HG02981 (cell line): ENCODE measurements at regions not wholly inside any gene's neighbourhood (a gene's known extent, or its start where the extent isn't known, plus 50 kb on each side); places are given as distances from the start of the nearest gene placed in this dataset.
"Not testable (repeated sequence)": the region's sequence is repeated elsewhere in the genome, so short reads cannot be mapped to it uniquely, and the experiment has no call there.

Experiments used
- ATAC-seq: cut with Tn5 transposase; IDR thresholded peaks from one replicate; pipeline ENCODE4 v1.9.1; 2021; ENCODE audit warnings: mild to moderate bottlenecking, moderate library complexity; ENCODE audit not compliant: unreplicated experiment

DNA sequence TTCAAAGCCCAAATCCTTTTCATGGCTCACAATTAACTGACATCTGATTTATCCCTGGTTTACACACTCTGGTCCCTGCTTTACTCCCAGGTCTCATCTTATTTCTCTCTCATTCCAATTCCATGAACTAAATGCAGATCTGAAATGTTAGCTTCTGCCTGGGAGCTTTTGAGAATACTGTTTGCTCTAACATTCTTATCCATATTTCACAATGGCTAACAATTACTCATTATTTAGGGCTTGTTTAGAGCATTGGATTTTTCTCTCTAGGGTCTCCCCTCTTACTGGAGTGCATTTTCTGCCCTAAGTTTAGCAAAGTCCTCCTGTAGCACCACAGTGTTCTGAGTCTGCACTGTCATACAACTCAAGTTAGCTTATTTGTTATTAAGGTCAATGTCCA is 121.5 kb upstream of the HCRTR2 start:
- no peak for ATAC-seq

DNA sequence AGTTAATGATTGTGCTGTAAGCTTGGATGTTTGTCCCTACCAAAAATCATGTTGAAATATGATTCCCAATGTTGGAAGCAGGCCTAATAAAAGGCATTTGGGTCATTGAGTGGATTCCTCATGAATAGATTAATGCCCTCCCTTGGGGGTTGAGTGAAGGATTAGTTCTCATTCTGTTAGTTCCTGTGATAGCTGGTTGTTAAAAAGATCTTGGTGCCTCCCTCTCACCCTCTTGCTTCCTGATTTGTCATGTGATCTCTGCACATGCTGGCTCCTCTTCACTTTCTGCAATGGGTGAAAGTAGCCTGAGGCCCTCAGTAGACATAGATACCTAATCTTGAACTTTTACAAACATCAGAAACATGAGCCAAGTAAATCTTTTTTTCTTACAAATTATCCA is 115.6 kb upstream of the HCRTR2 start:
- no peak for ATAC-seq

DNA sequence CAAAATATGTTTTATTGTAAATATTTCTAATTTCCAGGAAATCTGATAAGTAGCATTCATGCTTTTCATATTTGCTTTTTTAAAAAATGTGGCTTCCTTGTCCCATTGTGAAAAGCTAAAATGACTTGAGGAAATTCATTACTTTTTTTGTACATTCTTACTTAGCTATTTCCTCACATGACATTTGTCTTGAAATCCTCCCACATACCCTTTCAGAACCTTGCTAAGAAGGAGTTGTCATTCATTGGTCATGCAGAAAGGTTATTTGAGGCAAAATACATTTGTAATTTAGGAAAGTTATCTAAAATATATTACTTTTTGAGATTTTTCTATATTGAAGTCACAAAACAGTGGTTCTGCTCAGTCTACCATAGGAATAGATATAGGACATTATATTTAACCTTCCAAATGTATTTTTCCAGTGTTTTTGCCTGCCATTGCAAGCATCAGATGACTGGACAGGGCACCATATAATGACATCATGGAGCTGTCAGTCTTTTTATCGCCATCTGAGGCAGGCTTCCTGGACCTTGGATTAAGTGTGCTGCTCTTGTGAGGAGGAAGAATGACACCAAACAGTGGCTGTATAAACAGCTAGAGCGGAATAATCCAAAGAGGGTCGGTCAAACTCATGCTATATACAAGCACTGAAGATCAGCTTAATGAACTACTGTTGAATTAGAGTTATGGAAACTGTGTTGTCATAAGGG is 109.4 kb upstream of the HCRTR2 start:
- ATAC-seq = no peak

DNA sequence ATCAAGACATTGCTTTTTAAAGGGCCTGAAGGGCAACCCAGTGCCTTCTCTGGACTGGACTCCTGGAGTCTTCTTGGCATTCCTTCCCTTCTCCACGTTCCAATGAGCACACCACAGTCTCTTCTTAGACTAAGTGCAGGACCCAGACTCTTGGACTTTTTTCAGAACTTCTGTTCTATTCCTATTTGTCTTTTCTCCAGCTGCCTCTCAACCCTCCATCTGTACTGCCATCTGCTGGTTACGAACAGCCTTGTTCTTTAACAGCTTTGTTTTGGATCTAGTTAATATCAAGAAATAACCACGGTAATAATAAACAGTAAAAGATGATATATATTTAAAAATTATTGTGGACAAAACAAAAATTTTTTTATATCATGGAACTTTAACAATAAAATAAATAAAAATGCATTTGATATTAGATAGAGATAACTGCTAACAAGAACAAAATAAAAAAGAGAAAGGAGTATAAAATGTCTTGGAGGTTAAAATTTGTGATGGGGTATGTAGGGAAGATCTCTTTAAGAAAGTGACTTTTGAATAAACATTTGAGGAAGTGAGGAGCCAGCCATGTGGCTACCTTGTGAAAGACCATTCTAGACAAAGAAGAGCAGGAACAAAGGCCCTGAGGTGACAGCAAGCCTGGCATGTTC is 105.1 kb upstream of the HCRTR2 start:
- peak; percentile 57 for ATAC-seq

DNA sequence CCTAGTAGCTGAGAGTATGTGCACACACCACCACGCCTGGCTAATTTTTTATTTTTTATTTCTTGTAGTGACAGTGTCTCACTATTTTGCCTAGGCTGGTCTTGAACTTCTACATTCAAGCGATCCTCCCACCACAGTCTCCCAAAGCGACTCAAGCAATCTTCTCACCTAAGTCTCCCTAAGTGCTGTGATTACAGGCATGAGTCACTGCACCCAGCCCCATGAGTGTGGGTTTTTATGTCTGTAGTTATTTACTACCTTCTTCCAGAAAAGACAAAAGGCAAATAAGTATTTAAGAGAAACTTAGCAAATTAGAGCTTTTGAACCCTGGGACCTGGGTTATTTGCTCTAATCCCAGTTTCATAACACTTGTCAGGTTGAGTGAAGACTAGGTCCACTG is 92.3 kb upstream of the HCRTR2 start:
- no peak for ATAC-seq

DNA sequence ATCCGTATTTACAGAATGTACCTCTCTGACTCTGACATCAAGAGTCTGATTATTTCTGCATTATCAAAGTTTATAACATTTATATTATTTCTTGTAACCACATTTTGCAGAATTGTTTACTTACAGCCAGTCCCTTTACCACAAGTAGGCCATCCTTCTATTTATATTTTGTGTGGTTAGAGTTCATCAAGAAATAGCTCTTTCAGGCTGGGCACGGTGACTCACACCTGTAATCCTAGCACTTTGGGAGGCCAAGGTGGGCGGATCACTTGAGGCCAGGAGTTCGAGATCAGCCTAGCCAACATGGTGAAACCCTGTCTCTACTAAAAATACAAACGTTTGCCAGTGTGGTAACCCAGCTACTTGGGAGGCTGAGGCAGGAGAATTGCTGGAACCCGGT is 86.3 kb upstream of the HCRTR2 start:
- not testable (repeated sequence) for ATAC-seq

DNA sequence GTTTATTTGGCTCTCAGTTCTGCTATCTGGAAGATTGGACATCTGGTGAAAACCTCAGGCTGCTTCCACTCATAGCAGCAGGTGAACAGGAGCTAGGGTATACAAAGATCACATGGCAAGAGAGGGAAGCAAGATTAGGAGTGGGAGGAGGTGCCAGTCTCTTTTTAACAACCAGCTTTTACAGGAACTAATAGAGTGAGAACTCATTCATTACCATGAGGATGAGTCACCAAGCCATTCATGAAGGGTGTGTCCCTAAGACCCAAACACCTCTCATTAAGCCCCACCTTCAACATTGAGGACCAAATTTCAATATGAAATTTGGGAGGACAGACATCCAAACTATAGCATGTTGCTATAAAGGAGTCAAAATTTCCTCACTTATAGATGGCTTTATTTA is 85.4 kb upstream of the HCRTR2 start:
- ATAC-seq = no peak

DNA sequence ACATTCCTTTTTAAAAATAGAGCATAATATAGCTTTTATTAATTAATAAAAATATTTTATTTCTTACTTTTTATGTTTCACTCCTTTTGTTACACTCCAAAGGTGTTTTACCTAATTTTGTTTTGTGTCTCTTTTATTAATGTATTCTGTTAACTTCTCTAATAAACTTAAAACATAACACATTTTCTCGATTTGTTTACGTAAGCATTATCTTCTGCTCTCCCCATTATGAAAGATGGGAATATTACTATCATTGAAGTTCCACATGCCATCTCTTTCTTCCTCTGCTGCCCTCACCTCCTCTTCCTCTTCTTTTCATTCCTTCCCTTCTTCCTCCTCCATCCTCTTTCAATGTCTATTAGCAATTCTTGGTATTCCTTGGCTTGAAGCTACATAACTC is 85.0 kb upstream of the HCRTR2 start:
- ATAC-seq = no peak

DNA sequence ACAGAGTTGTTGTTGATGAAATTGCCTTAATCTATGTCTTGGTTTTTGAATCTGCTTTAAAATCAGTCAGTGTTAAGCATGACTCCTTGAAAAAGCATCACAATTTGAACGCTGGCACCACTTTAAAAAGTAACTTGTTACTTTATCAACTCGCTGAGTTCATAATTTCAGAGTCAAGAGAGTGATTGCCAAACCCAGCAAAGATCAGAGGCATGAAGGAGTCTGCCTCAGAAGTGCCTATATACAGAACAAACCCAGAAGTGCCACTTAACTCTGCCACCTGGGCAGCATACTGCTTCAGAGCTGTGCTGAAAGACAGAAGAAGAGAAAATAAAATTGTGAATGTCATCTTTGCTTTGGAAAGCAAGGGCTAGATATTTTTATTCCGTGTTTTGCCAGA is 73.6 kb upstream of the HCRTR2 start:
- ATAC-seq = no peak

DNA sequence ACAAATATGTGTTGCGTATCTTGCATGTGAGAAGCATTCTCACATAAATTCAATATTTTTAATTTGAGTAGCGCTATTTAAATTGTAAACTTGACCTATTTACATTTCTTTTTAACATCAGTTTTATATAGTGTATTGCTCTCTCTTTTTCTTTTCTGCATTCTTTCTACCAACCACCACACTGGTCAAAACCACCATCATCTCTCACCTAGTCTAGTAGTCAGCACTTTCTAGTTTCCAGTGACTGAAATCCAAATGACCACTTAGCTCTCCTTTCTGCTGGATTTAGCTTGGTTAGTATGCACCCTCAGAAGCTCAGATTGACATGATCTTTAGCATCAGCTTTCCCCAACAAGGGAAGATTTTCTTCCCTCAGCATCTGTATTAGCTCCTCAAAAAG is 73.2 kb upstream of the HCRTR2 start:
- no peak for ATAC-seq

DNA sequence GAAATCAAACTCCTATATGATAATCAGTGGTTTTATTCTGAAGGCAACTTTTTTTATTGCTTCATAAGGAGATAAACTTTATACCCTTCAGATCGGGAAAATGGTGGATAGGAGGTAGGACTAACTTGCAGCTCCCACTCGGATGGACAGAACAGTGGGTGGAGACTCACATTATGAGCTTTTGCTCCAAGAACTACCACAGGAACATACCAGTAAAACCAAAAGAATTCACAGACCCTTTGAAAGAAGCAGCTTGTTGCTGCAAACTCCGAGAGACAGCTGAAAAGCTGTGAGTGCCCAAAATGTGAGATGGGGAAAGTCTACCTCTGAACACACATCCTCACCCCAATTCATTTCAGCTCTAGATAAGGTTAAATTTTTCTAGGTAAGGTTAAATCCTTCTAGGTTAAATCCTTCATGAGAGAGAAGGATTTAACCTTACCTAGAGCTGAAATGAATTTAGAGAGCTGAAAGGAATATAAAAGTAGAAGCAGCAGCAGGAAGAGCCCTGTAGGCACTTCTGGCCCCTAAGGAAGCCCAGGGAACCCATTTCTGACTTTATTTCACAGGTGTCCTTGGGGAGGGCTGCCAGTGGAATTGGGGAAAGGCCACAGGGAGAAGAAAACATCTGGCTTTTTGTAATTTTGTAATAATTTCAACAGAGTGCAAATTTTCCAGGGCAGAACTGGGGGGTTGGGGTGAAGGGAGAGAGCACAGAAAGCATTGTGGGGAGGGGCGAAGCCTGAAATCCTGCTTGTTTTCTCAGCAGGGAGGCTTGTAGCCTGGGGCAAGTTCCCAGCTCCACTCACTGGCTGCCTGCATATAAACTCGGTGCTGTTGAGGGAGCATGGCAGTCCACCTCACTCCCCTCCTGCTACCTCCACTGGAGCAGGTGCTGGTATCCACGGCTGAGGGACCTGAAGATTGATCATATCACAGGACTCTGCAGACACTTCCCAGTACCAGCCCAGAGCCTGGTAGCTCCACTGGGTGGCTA is 65.9 kb upstream of the HCRTR2 start:
- ATAC-seq = no peak

DNA sequence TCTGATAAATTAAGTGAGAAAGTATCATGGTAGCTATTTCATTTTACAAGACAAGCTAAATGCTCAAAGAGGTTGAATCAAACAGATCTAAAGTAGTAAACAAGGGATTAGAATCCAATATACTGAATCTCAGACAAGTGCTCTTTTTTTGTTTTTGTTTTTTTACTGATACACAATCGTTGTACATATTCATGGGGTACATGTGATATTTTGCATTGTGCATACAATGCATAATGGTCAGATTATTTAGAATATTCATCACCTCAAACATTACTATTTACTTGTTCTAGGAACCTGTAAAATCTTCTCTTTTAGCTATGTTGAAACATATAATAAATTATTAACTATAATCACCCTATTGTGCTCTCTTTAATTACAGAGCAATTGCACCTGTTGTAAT is 57.0 kb upstream of the HCRTR2 start:
- no peak for ATAC-seq

DNA sequence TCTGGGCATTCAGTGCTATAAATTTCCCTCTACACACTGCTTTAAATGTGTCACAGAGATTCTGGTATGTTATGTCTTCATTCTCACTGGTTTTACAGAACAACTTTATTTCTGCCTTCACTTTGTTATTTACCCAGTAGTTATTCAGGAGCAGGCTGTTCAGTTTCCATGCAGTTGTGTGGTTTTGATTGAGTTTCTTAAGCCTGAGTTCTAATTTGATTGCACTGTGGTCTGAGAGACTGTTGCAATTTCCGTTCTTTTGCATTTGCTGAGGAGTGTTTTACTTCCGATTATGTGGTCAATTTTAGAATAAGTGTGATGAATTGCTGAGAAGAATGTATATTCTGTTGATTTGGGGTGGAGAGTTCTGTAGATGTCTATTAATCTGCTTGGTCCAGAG is 50.1 kb upstream of the HCRTR2 start:
- not testable (repeated sequence) for ATAC-seq
